Lower leg skin (tissue), 3 donors: ENCODE measurements at regions not wholly inside any gene's neighbourhood (a gene's known extent, or its start where the extent isn't known, plus 50 kb on each side); places are given as distances from the start of the nearest gene placed in this dataset.

Experiments
- CTCF ChIP-seq, 3 donors: fragments of 450-650 bp; IDR thresholded peaks; one replicate each; pipeline ENCODE4 v1.5.1; 2016; ENCODE audit warnings: antibody characterized with exemption in 3 of 3, mild to moderate bottlenecking in 3 of 3, moderate library complexity in 2 of 3
- POLR2A ChIP-seq, 2 donors: fragments of 450-650 bp; IDR thresholded peaks; one replicate each; pipeline ENCODE4 v1.6.1; 2016 to 2017; ENCODE audit warnings: antibody characterized with exemption in 2 of 2, mild to moderate bottlenecking in 1 of 2, moderate library complexity in 1 of 2

- TF ChIP-seq CTCF (IDR thresholded peaks at IDR 0.05), result no peak
- TF ChIP-seq POLR2A (IDR thresholded peaks at IDR 0.05), result no peak
Observed at GRCh38 chr2:240253583-240254145, 113.2 kb upstream of the OTOS start.
